SK-N-SH (cell line): ENCODE measurements at regions not wholly inside any gene's neighbourhood (a gene's known extent, or its start where the extent isn't known, plus 50 kb on each side); places are given as distances from the start of the nearest gene placed in this dataset.

ENCODE experiments used
- CTCF ChIA-PET: fragments of 300-600, 350-600 bp; formaldehyde crosslinking; extraction: SDS; loops from one replicate; lab custom pipeline; 2021; lab: Yijun Ruan, JAX
- POLR2A ChIA-PET: fragments of 350-600 bp; sonication (Branson Sonifier 250); formaldehyde crosslinking; extraction: SDS; loops from one replicate; lab custom pipeline; 2020; ENCODE audit warnings: antibody characterized with exemption, inconsistent platforms; lab: Yijun Ruan, JAX
- DNase-seq: peaks from one replicate; pipeline ENCODE4 v3.0.0; 2012
- H2AFZ ChIP-seq: fragments of 200-600 bp; sonication (generic); 2 replicates; pipeline ENCODE4 v1.8.1; 2016; ENCODE audit warnings: antibody characterized with exemption, mild to moderate bottlenecking, low read depth
- H3F3A ChIP-seq: fragments of 200-600 bp; sonication (generic); replicated peaks from 2 replicates; pipeline ENCODE3; 2016; ENCODE audit warnings: antibody characterized with exemption, mild to moderate bottlenecking; ENCODE audit not compliant: insufficient read depth
- H3K27ac ChIP-seq, 2 experiments: fragments of 200-500 bp in 1 of 2; fragments of 200-600 bp in 1 of 2; sonication (Bioruptor generic) in 1 of 2; sonication (generic), shearing (Covaris generic) in 1 of 2; 2 replicates each; pipeline versions ENCODE4 v1.5.1 to v1.6.1; 2014 to 2016; ENCODE audit warnings: low read depth in 2 of 2, inconsistent platforms in 1 of 2, low read length in 1 of 2, mild to moderate bottlenecking in 1 of 2, mixed read lengths in 1 of 2
- H3K27me3 ChIP-seq: fragments of 200-600 bp; sonication (generic), shearing (Covaris generic); 2 replicates; pipeline ENCODE4 v1.6.1; 2016; ENCODE audit warnings: mixed run types; ENCODE audit not compliant: insufficient read depth
- H3K36me3 ChIP-seq, 2 experiments: fragments of 200-500 bp in 1 of 2; fragments of 200-600 bp in 1 of 2; sonication (Bioruptor generic) in 1 of 2; sonication (generic) in 1 of 2; replicated peaks in 1 of 2; 2 replicates each; pipeline versions ENCODE3 to v1.5.1; 2014 to 2016; ENCODE audit warnings: low read length in 1 of 2, mild to moderate bottlenecking in 1 of 2; ENCODE audit not compliant: insufficient read depth in 2 of 2, control insufficient read depth in 1 of 2
- H3K4me1 ChIP-seq, 2 experiments: fragments of 200-500 bp in 1 of 2; fragments of 200-600 bp in 1 of 2; sonication (Bioruptor generic) in 1 of 2; sonication (generic), shearing (Covaris generic) in 1 of 2; 2 replicates each; pipeline versions ENCODE4 v1.5.1 to v1.6.1; 2014 to 2016; ENCODE audit warnings: low read depth in 1 of 2, low read length in 1 of 2, mixed run types in 1 of 2; ENCODE audit not compliant: insufficient read depth in 2 of 2, control insufficient read depth in 1 of 2
- H3K4me2 ChIP-seq: fragments of 200-600 bp; sonication (generic), shearing (Covaris generic); 2 replicates; pipeline ENCODE4 v1.6.1; 2017; ENCODE audit warnings: mixed run types
- H3K4me3 ChIP-seq, 2 experiments: fragments of 200-500 bp in 1 of 2; fragments of 200-600 bp in 1 of 2; sonication (Bioruptor generic) in 1 of 2; sonication (generic), shearing (Covaris generic) in 1 of 2; 2 replicates each; pipeline versions ENCODE4 v1.5.1 to v1.8.1; 2014 to 2016; ENCODE audit warnings: low read depth in 2 of 2, inconsistent platforms in 1 of 2, low read length in 1 of 2, mild to moderate bottlenecking in 1 of 2, mixed read lengths in 1 of 2, moderate library complexity in 1 of 2
- H3K79me2 ChIP-seq: fragments of 200-600 bp; sonication (generic); 2 replicates; pipeline ENCODE4 v1.8.1; 2017; ENCODE audit warnings: mild to moderate bottlenecking; ENCODE audit not compliant: insufficient read depth
- H3K9ac ChIP-seq: fragments of 200-600 bp; sonication (generic); 2 replicates; pipeline ENCODE4 v1.6.1; 2017; ENCODE audit warnings: mixed run types
- H3K9me2 ChIP-seq: fragments of 200-600 bp; sonication (generic); 2 replicates; pipeline ENCODE4 v1.6.1; 2017; ENCODE audit warnings: mixed run types
- H3K9me3 ChIP-seq: fragments of 200-600 bp; sonication (generic); 2 replicates; pipeline ENCODE4 v1.6.1; 2017; ENCODE audit warnings: mixed run types, mild to moderate bottlenecking, moderate library complexity
- H4K20me1 ChIP-seq: fragments of 200-600 bp; sonication (generic); 2 replicates; pipeline ENCODE4 v1.6.1; 2017; ENCODE audit warnings: mild to moderate bottlenecking, mixed run types; ENCODE audit not compliant: insufficient read depth
- CHD2 ChIP-seq: fragments of 150-350 bp; IDR thresholded peaks from 2 replicates; pipeline ENCODE4 v1.6.1; 2018; ENCODE audit warnings: low read length; ENCODE audit not compliant: partially characterized antibody
- ELF1 ChIP-seq: IDR thresholded peaks from 2 replicates; pipeline ENCODE4 v1.4.0; 2012
- EZH2phosphoT487 ChIP-seq: fragments of 200-600 bp; sonication (generic); IDR thresholded peaks from 2 replicates; pipeline ENCODE4 v1.6.1; 2017; ENCODE audit warnings: low read depth, mixed run types, mild to moderate bottlenecking, antibody characterized with exemption, moderate library complexity, borderline replicate concordance
- FOXM1 ChIP-seq: IDR thresholded peaks from 2 replicates; pipeline ENCODE4 v1.4.0; 2012; ENCODE audit warnings: low read depth, mild to moderate bottlenecking
- GABPA ChIP-seq: IDR thresholded peaks from 2 replicates; pipeline ENCODE4 v1.4.0; 2012; ENCODE audit warnings: low read depth, mild to moderate bottlenecking
- JUND ChIP-seq: IDR thresholded peaks from 2 replicates; pipeline ENCODE4 v1.4.0; 2012
- MEF2A ChIP-seq: IDR thresholded peaks from 2 replicates; pipeline ENCODE4 v1.4.0; 2012; ENCODE audit warnings: low read depth, borderline replicate concordance
- NRF1 ChIP-seq: IDR thresholded peaks from 2 replicates; pipeline ENCODE4 v1.6.1; 2012; ENCODE audit warnings: low read depth, mild to moderate bottlenecking, low read length
- RAD21 ChIP-seq: IDR thresholded peaks from 2 replicates; pipeline ENCODE4 v1.6.1; 2012; ENCODE audit warnings: mild to moderate bottlenecking, low read length
- RFX5 ChIP-seq: IDR thresholded peaks from 2 replicates; pipeline ENCODE4 v1.6.1; 2012; ENCODE audit warnings: mild to moderate bottlenecking, improper control_type of control experiment, low read length
- RXRA ChIP-seq: IDR thresholded peaks from 2 replicates; pipeline ENCODE4 v1.4.0; 2012; ENCODE audit warnings: low read depth, mild to moderate bottlenecking, borderline replicate concordance
- SIN3A ChIP-seq: IDR thresholded peaks from 2 replicates; pipeline ENCODE4 v1.6.1; 2012; ENCODE audit warnings: low read depth, mild to moderate bottlenecking, low read length, moderate library complexity, borderline replicate concordance
- SMC3 ChIP-seq: IDR thresholded peaks from 2 replicates; pipeline ENCODE4 v1.6.1; 2012; ENCODE audit warnings: low read depth, low read length, improper control_type of control experiment
- TAF1 ChIP-seq: IDR thresholded peaks from 2 replicates; pipeline ENCODE4 v1.6.1; 2012; ENCODE audit warnings: low read depth, mild to moderate bottlenecking, low read length, moderate library complexity, borderline replicate concordance
- TCF12 ChIP-seq: IDR thresholded peaks from 2 replicates; pipeline ENCODE4 v1.4.0; 2012
- TEAD4 ChIP-seq: IDR thresholded peaks from 2 replicates; pipeline ENCODE4 v1.4.0; 2012; ENCODE audit warnings: mild to moderate bottlenecking, borderline replicate concordance; ENCODE audit not compliant: insufficient read depth
- WGBS: methylation state at CpG from one replicate; pipeline ENCODE4 v1.1.6; 2017; ENCODE audit warnings: low lambda C conversion rate; 5-methylcytosine and 5-hydroxymethylcytosine counted together
- TF ChIP-seq, protein P1 (sequence below): IDR thresholded peaks from 2 replicates; pipeline ENCODE4 v1.4.0; 2012; ENCODE audit warnings: low read depth, borderline replicate concordance
- TF ChIP-seq, protein P2 (sequence below): fragments of 150-350 bp; IDR thresholded peaks from 2 replicates; pipeline ENCODE4 v1.6.1; 2016; ENCODE audit warnings: mild to moderate bottlenecking, low read depth, low read length
- TF ChIP-seq, protein P3 (sequence below): fragments of 200-600 bp; sonication (generic); IDR thresholded peaks from 2 replicates; pipeline ENCODE4 v1.6.1; 2017; ENCODE audit warnings: antibody characterized with exemption, mild to moderate bottlenecking, moderate library complexity
- TF ChIP-seq, protein P4 (sequence below): IDR thresholded peaks from 2 replicates; pipeline ENCODE4; 2012
- TF ChIP-seq, protein P5 (sequence below): fragments of 150-350 bp; IDR thresholded peaks from 2 replicates; pipeline ENCODE4 v1.6.1; 2017; ENCODE audit warnings: antibody characterized with exemption, low read length, low read depth, borderline replicate concordance

DNA sequence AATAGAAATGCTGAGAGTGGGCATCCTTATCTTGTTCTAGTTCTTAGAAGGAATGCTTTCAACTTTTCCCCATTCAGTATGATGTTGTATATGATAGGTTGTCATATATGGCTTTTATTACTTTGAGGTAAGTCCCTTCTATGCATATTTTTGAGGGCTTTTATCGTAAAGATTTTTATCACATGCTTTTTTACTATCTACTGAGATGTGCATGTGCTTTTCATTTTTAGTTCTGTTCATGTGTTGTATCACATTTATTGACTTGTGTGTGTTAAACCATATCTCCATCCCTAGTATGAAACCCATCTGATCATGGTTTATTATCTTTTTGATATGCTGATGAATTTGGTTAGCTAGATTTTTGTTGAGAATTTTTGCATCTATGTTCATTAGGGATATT, 1008.8 kb downstream of the CNTNAP5 start:
- POLR2A ChIA-PET: no interaction called here
- Histone ChIP-seq H3K4me2 (no peak overlapping the region), H3F3A (no peaks in the 10 kb centered on the region), H2AFZ (no peak overlapping the region), H3K4me3 (no peak overlapping the region), H3K9me3 (no peaks in the 10 kb centered on the region), H3K27ac (no peak overlapping the region), H3K79me2 (no peaks in the 10 kb centered on the region), H3K36me3 (no peaks in the 10 kb centered on the region), H3K4me1 (no peaks in the 10 kb centered on the region), H3K27me3 (no peaks in the 10 kb centered on the region), H4K20me1 (no peaks in the 10 kb centered on the region), H3K9ac (no peak overlapping the region), H3K9me2 (no peaks in the 10 kb centered on the region)
- DNase-seq: no peak
- CTCF ChIA-PET: interaction anchor here (0.6 kb wide), 1 partner anchor 50 kb away, joined by 3 read pairs; no protein-coding TSS in a partner anchor
- no peak for TF ChIP-seq CHD2
- no peak for TF ChIP-seq EZH2phosphoT487
- no peak for TF ChIP-seq FOXM1
- TF ChIP-seq, protein P1, sequence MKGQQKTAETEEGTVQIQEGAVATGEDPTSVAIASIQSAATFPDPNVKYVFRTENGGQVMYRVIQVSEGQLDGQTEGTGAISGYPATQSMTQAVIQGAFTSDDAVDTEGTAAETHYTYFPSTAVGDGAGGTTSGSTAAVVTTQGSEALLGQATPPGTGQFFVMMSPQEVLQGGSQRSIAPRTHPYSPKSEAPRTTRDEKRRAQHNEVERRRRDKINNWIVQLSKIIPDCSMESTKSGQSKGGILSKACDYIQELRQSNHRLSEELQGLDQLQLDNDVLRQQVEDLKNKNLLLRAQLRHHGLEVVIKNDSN: no peak
- no peak for TF ChIP-seq RXRA
- TF ChIP-seq, protein P2, sequence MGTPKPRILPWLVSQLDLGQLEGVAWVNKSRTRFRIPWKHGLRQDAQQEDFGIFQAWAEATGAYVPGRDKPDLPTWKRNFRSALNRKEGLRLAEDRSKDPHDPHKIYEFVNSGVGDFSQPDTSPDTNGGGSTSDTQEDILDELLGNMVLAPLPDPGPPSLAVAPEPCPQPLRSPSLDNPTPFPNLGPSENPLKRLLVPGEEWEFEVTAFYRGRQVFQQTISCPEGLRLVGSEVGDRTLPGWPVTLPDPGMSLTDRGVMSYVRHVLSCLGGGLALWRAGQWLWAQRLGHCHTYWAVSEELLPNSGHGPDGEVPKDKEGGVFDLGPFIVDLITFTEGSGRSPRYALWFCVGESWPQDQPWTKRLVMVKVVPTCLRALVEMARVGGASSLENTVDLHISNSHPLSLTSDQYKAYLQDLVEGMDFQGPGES: no peak
- no peak for TF ChIP-seq JUND
- 0% methylated on average over 1 of the region's 1 CpG for WGBS

DNA sequence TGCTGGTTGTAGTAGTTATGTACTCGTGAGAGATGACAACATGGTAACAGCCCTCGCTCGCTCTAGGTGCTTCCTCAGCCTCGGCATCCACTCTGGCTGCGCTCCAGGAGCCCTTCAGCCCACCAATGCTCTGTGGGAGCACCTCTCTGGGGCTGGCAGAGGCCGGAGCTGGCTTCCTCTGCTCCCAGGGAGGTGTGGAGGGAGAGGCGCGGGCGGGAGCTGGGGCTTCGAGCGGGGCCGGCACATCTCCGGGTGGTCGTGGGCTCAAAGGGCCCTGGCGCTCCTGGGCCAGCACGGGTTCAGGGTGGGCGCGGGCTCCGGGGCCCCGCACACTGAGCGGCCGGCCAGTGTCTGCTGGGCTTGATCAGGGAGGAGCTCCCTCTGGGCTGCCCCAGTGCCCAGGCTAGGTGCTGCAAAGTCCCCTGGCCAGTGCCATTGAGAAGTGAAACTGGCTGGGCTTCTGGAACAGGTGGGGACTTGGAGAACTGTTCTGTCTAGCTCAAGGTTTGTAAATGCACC, 1012.1 kb downstream of the CNTNAP5 start:
- no peak overlapping the region for H2AFZ ChIP-seq
- H3K27ac ChIP-seq: no peak overlapping the region
- no peak for DNase-seq
- ChIA-PET POLR2A (no interaction called here), CTCF (interaction anchor here (0.9 to 1.2 kb wide), 2 partner anchors 9 to 17 kb away, joined by 3 read pairs; no protein-coding TSS in a partner anchor)
- no peak overlapping the region for H3K4me2 ChIP-seq
- no peaks in the 10 kb centered on the region for H3F3A ChIP-seq
- H4K20me1 ChIP-seq: no peaks in the 10 kb centered on the region
- H3K36me3 ChIP-seq: no peaks in the 10 kb centered on the region
- H3K4me1 ChIP-seq: no peaks in the 10 kb centered on the region
- no peak overlapping the region for H3K9ac ChIP-seq
- no peak for TF ChIP-seq ELF1
- TF ChIP-seq RFX5: no peak
- TF ChIP-seq, protein P3, sequence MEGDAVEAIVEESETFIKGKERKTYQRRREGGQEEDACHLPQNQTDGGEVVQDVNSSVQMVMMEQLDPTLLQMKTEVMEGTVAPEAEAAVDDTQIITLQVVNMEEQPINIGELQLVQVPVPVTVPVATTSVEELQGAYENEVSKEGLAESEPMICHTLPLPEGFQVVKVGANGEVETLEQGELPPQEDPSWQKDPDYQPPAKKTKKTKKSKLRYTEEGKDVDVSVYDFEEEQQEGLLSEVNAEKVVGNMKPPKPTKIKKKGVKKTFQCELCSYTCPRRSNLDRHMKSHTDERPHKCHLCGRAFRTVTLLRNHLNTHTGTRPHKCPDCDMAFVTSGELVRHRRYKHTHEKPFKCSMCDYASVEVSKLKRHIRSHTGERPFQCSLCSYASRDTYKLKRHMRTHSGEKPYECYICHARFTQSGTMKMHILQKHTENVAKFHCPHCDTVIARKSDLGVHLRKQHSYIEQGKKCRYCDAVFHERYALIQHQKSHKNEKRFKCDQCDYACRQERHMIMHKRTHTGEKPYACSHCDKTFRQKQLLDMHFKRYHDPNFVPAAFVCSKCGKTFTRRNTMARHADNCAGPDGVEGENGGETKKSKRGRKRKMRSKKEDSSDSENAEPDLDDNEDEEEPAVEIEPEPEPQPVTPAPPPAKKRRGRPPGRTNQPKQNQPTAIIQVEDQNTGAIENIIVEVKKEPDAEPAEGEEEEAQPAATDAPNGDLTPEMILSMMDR: no peak
- TF ChIP-seq, protein P4, sequence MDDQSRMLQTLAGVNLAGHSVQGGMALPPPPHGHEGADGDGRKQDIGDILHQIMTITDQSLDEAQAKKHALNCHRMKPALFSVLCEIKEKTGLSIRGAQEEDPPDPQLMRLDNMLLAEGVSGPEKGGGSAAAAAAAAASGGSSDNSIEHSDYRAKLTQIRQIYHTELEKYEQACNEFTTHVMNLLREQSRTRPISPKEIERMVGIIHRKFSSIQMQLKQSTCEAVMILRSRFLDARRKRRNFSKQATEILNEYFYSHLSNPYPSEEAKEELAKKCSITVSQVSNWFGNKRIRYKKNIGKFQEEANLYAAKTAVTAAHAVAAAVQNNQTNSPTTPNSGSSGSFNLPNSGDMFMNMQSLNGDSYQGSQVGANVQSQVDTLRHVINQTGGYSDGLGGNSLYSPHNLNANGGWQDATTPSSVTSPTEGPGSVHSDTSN: no peak
- no peak for TF ChIP-seq MEF2A
- TF ChIP-seq, protein P5, sequence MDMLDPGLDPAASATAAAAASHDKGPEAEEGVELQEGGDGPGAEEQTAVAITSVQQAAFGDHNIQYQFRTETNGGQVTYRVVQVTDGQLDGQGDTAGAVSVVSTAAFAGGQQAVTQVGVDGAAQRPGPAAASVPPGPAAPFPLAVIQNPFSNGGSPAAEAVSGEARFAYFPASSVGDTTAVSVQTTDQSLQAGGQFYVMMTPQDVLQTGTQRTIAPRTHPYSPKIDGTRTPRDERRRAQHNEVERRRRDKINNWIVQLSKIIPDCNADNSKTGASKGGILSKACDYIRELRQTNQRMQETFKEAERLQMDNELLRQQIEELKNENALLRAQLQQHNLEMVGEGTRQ: no peak
- TF ChIP-seq SIN3A: no peak
- TF ChIP-seq TCF12: no peak
- TF ChIP-seq TEAD4: no peak
- TF ChIP-seq GABPA: no peak
- no peak for TF ChIP-seq RAD21
- TF ChIP-seq, protein P1: no peak
- TF ChIP-seq SMC3: no peak
- no peak for TF ChIP-seq TAF1
- no peak for TF ChIP-seq NRF1
- no peaks in the 10 kb centered on the region for H3K79me2 ChIP-seq
- no peaks in the 10 kb centered on the region for H3K9me3 ChIP-seq
- H3K4me3 ChIP-seq: no peak overlapping the region
- no peaks in the 10 kb centered on the region for H3K27me3 ChIP-seq
- no peaks in the 10 kb centered on the region for H3K9me2 ChIP-seq
- WGBS: 43% methylated on average over 8 of the region's 22 CpGs
